ENCODE measurements at regions not wholly inside any gene's neighbourhood (a gene's known extent, or its start where the extent isn't known, plus 50 kb on each side); places are given as distances from the start of the nearest gene placed in this dataset.

DNA sequence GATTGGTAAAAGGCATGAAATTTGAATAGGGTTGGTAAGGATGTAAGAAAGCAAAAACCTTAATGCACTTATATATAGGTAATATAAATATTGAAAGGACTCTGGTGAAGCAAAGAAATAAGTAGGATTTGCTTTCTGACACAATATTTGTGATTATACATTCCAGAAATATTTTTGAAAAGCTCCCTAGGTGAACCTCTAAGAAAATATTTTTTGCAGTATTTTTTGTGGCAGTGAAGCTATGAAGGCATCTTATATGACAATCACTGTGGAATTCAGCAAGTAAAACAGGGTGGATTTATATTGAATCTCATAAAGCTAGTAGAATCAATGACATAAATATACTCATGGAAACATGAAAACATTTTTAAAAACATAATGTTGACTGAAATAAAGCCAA lies 119.6 kb upstream of the EPHA3 start:
- Histone ChIP-seq H3K27ac (replicated peaks) (no peak overlapping the region), H3K4me3 (replicated peaks; ENCODE audit: insufficient read depth, low read length) (no peak overlapping the region), H3K27me3 (ENCODE audit: insufficient read depth, poor library complexity, severe bottlenecking) (no peaks in the 10 kb centered on the region)
- TF ChIP-seq SPI1 (IDR thresholded peaks at IDR 0.05; ENCODE audit: borderline replicate concordance, low read depth): no peak
- TF ChIP-seq, protein P1, sequence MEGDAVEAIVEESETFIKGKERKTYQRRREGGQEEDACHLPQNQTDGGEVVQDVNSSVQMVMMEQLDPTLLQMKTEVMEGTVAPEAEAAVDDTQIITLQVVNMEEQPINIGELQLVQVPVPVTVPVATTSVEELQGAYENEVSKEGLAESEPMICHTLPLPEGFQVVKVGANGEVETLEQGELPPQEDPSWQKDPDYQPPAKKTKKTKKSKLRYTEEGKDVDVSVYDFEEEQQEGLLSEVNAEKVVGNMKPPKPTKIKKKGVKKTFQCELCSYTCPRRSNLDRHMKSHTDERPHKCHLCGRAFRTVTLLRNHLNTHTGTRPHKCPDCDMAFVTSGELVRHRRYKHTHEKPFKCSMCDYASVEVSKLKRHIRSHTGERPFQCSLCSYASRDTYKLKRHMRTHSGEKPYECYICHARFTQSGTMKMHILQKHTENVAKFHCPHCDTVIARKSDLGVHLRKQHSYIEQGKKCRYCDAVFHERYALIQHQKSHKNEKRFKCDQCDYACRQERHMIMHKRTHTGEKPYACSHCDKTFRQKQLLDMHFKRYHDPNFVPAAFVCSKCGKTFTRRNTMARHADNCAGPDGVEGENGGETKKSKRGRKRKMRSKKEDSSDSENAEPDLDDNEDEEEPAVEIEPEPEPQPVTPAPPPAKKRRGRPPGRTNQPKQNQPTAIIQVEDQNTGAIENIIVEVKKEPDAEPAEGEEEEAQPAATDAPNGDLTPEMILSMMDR (IDR thresholded peaks at IDR 0.05; ENCODE audit: insufficient read depth, low read length): no peak
- TF ChIP-seq POLR2AphosphoS5 (IDR thresholded peaks at IDR 0.05; ENCODE audit: low read depth): no peak
- TF ChIP-seq, protein P2, sequence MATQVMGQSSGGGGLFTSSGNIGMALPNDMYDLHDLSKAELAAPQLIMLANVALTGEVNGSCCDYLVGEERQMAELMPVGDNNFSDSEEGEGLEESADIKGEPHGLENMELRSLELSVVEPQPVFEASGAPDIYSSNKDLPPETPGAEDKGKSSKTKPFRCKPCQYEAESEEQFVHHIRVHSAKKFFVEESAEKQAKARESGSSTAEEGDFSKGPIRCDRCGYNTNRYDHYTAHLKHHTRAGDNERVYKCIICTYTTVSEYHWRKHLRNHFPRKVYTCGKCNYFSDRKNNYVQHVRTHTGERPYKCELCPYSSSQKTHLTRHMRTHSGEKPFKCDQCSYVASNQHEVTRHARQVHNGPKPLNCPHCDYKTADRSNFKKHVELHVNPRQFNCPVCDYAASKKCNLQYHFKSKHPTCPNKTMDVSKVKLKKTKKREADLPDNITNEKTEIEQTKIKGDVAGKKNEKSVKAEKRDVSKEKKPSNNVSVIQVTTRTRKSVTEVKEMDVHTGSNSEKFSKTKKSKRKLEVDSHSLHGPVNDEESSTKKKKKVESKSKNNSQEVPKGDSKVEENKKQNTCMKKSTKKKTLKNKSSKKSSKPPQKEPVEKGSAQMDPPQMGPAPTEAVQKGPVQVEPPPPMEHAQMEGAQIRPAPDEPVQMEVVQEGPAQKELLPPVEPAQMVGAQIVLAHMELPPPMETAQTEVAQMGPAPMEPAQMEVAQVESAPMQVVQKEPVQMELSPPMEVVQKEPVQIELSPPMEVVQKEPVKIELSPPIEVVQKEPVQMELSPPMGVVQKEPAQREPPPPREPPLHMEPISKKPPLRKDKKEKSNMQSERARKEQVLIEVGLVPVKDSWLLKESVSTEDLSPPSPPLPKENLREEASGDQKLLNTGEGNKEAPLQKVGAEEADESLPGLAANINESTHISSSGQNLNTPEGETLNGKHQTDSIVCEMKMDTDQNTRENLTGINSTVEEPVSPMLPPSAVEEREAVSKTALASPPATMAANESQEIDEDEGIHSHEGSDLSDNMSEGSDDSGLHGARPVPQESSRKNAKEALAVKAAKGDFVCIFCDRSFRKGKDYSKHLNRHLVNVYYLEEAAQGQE (IDR thresholded peaks at IDR 0.05; ENCODE audit: insufficient replicate concordance, low read depth): no peak
- no peak for TF ChIP-seq GABPA (IDR thresholded peaks at IDR 0.05; ENCODE audit: low read depth)
- no peak for DNase-seq (ENCODE audit: low read depth in 1 of 2, low spot score in 1 of 2)

GRCh38 chr3:88988906-88989305 lies 118.5 kb upstream of the EPHA3 start:
- no peak for DNase-seq (ENCODE audit: low read depth in 1 of 2, low spot score in 1 of 2)
- TF ChIP-seq GABPA (IDR thresholded peaks at IDR 0.05; ENCODE audit: low read depth): no peak
- TF ChIP-seq, protein P2 (IDR thresholded peaks at IDR 0.05; ENCODE audit: insufficient replicate concordance, low read depth): no peak
- no peak for TF ChIP-seq POLR2AphosphoS5 (IDR thresholded peaks at IDR 0.05; ENCODE audit: low read depth)
- TF ChIP-seq SPI1 (IDR thresholded peaks at IDR 0.05; ENCODE audit: borderline replicate concordance, low read depth): no peak
- TF ChIP-seq, protein P1 (IDR thresholded peaks at IDR 0.05; ENCODE audit: insufficient read depth, low read length): no peak
- no peak overlapping the region for H3K27ac ChIP-seq (replicated peaks)
- no peak overlapping the region for H3K4me3 ChIP-seq (replicated peaks; ENCODE audit: insufficient read depth, low read length)
- H3K27me3 ChIP-seq (ENCODE audit: insufficient read depth, poor library complexity, severe bottlenecking): no peaks in the 10 kb centered on the region

DNA sequence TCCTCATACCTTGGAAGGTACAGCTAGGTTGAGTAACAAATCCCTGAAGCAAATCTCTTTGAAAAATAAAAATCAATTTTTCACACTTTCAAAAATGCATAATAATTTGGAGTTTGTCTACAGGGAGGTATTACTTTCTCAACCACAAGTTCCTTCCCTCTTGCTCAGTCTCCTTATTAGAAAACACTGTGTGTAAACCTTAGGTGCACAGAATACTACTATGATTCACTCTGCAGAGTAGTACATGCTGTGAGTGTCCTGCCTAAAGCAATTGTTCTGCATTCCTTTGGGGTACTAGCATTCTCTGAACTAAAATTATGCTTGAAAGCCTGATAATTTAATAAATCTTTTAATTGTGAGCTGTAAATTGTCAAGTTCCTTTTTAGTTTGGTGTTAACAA lies 115.9 kb upstream of the EPHA3 start:
- TF ChIP-seq GABPA (IDR thresholded peaks at IDR 0.05; ENCODE audit: low read depth) (no peak), SPI1 (IDR thresholded peaks at IDR 0.05; ENCODE audit: borderline replicate concordance, low read depth) (no peak), POLR2AphosphoS5 (IDR thresholded peaks at IDR 0.05; ENCODE audit: low read depth) (no peak)
- TF ChIP-seq, protein P1 (IDR thresholded peaks at IDR 0.05; ENCODE audit: insufficient read depth, low read length): no peak
- TF ChIP-seq, protein P2 (IDR thresholded peaks at IDR 0.05; ENCODE audit: insufficient replicate concordance, low read depth): no peak
- Histone ChIP-seq H3K4me3 (replicated peaks; ENCODE audit: insufficient read depth, low read length) (no peak overlapping the region), H3K27me3 (ENCODE audit: insufficient read depth, poor library complexity, severe bottlenecking) (no peaks in the 10 kb centered on the region), H3K27ac (replicated peaks) (no peak overlapping the region)
- DNase-seq (ENCODE audit: low read depth in 1 of 2, low spot score in 1 of 2): no peak
